ENCODE measurements at regions not wholly inside any gene's neighbourhood (a gene's known extent, or its start where the extent isn't known, plus 50 kb on each side); places are given as distances from the start of the nearest gene placed in this dataset.
"Not testable (repeated sequence)": the region's sequence is repeated elsewhere in the genome, so short reads cannot be mapped to it uniquely, and the experiment has no call there.

- H4K20me1 ChIP-seq (ENCODE audit: insufficient read depth); H3K27me3 ChIP-seq (ENCODE audit: insufficient read depth); H3K79me2 ChIP-seq (ENCODE audit: insufficient read depth); POLR2A ChIA-PET; H3K9ac ChIP-seq; H3K4me2 ChIP-seq; H3F3A ChIP-seq (replicated peaks; ENCODE audit: insufficient read depth); DNase-seq; H3K4me1 ChIP-seq (ENCODE audit: control insufficient read depth in 1 of 2, insufficient read depth in 2 of 2, low read depth in 1 of 2, low read length in 1 of 2); H3K9me2 ChIP-seq; H3K4me3 ChIP-seq (ENCODE audit: low read depth in 2 of 2, low read length in 1 of 2); CTCF ChIA-PET; H2AFZ ChIP-seq (ENCODE audit: low read depth): not testable (repeated sequence)
- TF ChIP-seq TCF12 (IDR thresholded peaks at IDR 0.05) (peak; percentile 79), FOSL2 (IDR thresholded peaks at IDR 0.05; ENCODE audit: borderline replicate concordance, low read depth) (peak; percentile 47; the same call in 1 of the 2 replicates), TEAD4 (IDR thresholded peaks at IDR 0.05; ENCODE audit: borderline replicate concordance, insufficient read depth) (peak; percentile 65; the same call in 1 of the 2 replicates), EP300 (IDR thresholded peaks at IDR 0.05; ENCODE audit: borderline replicate concordance in 1 of 2, low read depth in 1 of 2, low read length in 1 of 2) (peak in 1 of 2 experiments; percentile 85; a peak in 2 of 4 replicates), FOXM1 (IDR thresholded peaks at IDR 0.05; ENCODE audit: low read depth) (peak; percentile 66; the same call in 1 of the 2 replicates), JUND (IDR thresholded peaks at IDR 0.05) (peak; percentile 55), PBX3 (IDR thresholded peaks at IDR 0.05) (peak; percentile 76), NFIC (IDR thresholded peaks at IDR 0.05; ENCODE audit: borderline replicate concordance) (peak; percentile 45; the same call in 1 of the 2 replicates)
- peaks cover 19% of the 10 kb centered on the region; the same call in 1 of the 2 replicates for H3K9me3 ChIP-seq
- peaks cover 0 to 13% of the 10 kb centered on the region in 2 experiments for H3K36me3 ChIP-seq (replicated peaks in 1 of 2; ENCODE audit: control insufficient read depth in 1 of 2, insufficient read depth in 2 of 2, low read length in 1 of 2)
- WGBS (ENCODE audit: low lambda C conversion rate), result 32% methylated on average over 2 of the region's 2 CpGs
- peak overlapping the region in 1 of 2 experiments; percentile 42; a peak in 2 of 4 replicates for H3K27ac ChIP-seq (ENCODE audit: low read depth in 2 of 2, low read length in 1 of 2)
Observed at GRCh38 chr11:28787897-28788296, 679.7 kb downstream of the METTL15 start.

- Histone ChIP-seq H4K20me1 (ENCODE audit: insufficient read depth) (no peaks in the 10 kb centered on the region), H3K9me2 (no peaks in the 10 kb centered on the region), H3K9ac (no peak overlapping the region), H2AFZ (ENCODE audit: low read depth) (peak overlapping the region; percentile 65; the same call in 1 of the 2 replicates), H3K4me1 (ENCODE audit: control insufficient read depth in 1 of 2, insufficient read depth in 2 of 2, low read depth in 1 of 2, low read length in 1 of 2) (no peaks in the 10 kb centered on the region), H3F3A (replicated peaks; ENCODE audit: insufficient read depth) (no peaks in the 10 kb centered on the region), H3K27me3 (ENCODE audit: insufficient read depth) (no peaks in the 10 kb centered on the region), H3K4me3 (ENCODE audit: low read depth in 2 of 2, low read length in 1 of 2) (no peak overlapping the region), H3K27ac (ENCODE audit: low read depth in 2 of 2, low read length in 1 of 2) (no peak overlapping the region), H3K36me3 (replicated peaks in 1 of 2; ENCODE audit: control insufficient read depth in 1 of 2, insufficient read depth in 2 of 2, low read length in 1 of 2) (peaks cover 0 to 11% of the 10 kb centered on the region in 2 experiments), H3K9me3 (peaks cover 13% of the 10 kb centered on the region), H3K79me2 (ENCODE audit: insufficient read depth) (no peaks in the 10 kb centered on the region; the same call in 1 of the 2 replicates), H3K4me2 (no peak overlapping the region)
- DNase-seq, result no peak
- 74% methylated on average over 6 of the region's 6 CpGs for WGBS (ENCODE audit: low lambda C conversion rate)
- POLR2A ChIA-PET, result no interaction called here
- CTCF ChIA-PET, result no interaction called here
- no peak for TF ChIP-seq NRF1 (IDR thresholded peaks at IDR 0.05; ENCODE audit: low read depth, low read length)
- TF ChIP-seq NFIC (IDR thresholded peaks at IDR 0.05; ENCODE audit: borderline replicate concordance), result no peak
- no peak for TF ChIP-seq POLR2AphosphoS5 (IDR thresholded peaks at IDR 0.05; ENCODE audit: low read depth, low read length)
- no peak for TF ChIP-seq YY1 (IDR thresholded peaks at IDR 0.05; ENCODE audit: low read depth)
- no peak for TF ChIP-seq ZBTB33 (IDR thresholded peaks at IDR 0.05; ENCODE audit: borderline replicate concordance, low read depth)
- no peak for TF ChIP-seq EP300 (IDR thresholded peaks at IDR 0.05; ENCODE audit: borderline replicate concordance in 1 of 2, low read depth in 1 of 2, low read length in 1 of 2)
- TF ChIP-seq FOXJ3 (CRISPR knock-in tag; IDR thresholded peaks at IDR 0.05), result no peak
- no peak for TF ChIP-seq FOXM1 (IDR thresholded peaks at IDR 0.05; ENCODE audit: low read depth)
- no peak for TF ChIP-seq SIN3A (IDR thresholded peaks at IDR 0.05; ENCODE audit: borderline replicate concordance, low read depth, low read length)
- no peak for TF ChIP-seq SMC3 (IDR thresholded peaks at IDR 0.05; ENCODE audit: low read depth, low read length)
- TF ChIP-seq ELF1 (IDR thresholded peaks at IDR 0.05), result no peak
Observed at GRCh38 chr11:28777126-28777525, 668.9 kb downstream of the METTL15 start.
